H1 (cell line): ENCODE measurements at regions not wholly inside any gene's neighbourhood (a gene's known extent, or its start where the extent isn't known, plus 50 kb on each side); places are given as distances from the start of the nearest gene placed in this dataset.

Experiments
- CTCF ChIA-PET: fragments of 300-600 bp; sonication (Branson Sonifier 250); formaldehyde crosslinking; loops from one replicate; lab custom pipeline; 2021; ENCODE audit not compliant: partially characterized antibody; lab: Charles Lee
- POLR2A ChIA-PET: fragments of 300-600 bp; sonication (Branson Sonifier 250); formaldehyde crosslinking; loops from one replicate; lab custom pipeline; 2021; ENCODE audit warnings: inconsistent platforms; ENCODE audit not compliant: partially characterized antibody; lab: Charles Lee
- DNase-seq, 2 experiments: peaks; one replicate each; pipeline versions ENCODE4 v3.0.0 to v3.0.0-alpha.2; 2010 to 2022; ENCODE audit warnings: low spot score in 2 of 2, low read depth in 1 of 2, mixed read lengths in 1 of 2
- FAIRE-seq: peaks from 2 replicates; lab custom pipeline; 2011; peaks lifted over from hg19 to GRCh38; lab: Jason Lieb, UNC
- H2AFZ ChIP-seq: 2 replicates; pipeline ENCODE4 v1.8.1; 2012; ENCODE audit warnings: low read length, inconsistent platforms
- H2AK5ac ChIP-seq: 2 replicates; pipeline ENCODE4 v1.6.1; 2013; ENCODE audit warnings: low read depth, low read length
- H2BK120ac ChIP-seq: replicated peaks from 2 replicates; pipeline ENCODE3; 2013; ENCODE audit warnings: low read depth, low read length, inconsistent platforms
- H2BK12ac ChIP-seq: 2 replicates; pipeline ENCODE4 v1.6.1; 2013; ENCODE audit warnings: low read depth, low read length
- H2BK15ac ChIP-seq: 2 replicates; pipeline ENCODE4 v1.6.1; 2013; ENCODE audit warnings: low read length
- H2BK20ac ChIP-seq: 2 replicates; pipeline ENCODE4 v1.6.1; 2013; ENCODE audit warnings: low read length
- H2BK5ac ChIP-seq: 2 replicates; pipeline ENCODE4 v1.6.1; 2013; ENCODE audit warnings: low read depth, low read length
- H3K14ac ChIP-seq: 2 replicates; pipeline ENCODE4 v1.6.1; 2013; ENCODE audit warnings: inconsistent platforms; ENCODE audit not compliant: insufficient read length
- H3K18ac ChIP-seq: 2 replicates; pipeline ENCODE4 v1.6.1; 2013; ENCODE audit warnings: low read length; ENCODE audit errors: extremely low read depth
- H3K23ac ChIP-seq: 2 replicates; pipeline ENCODE4 v1.6.1; 2013; ENCODE audit warnings: inconsistent platforms; ENCODE audit not compliant: insufficient read length
- H3K23me2 ChIP-seq: 2 replicates; pipeline ENCODE4 v1.6.1; 2013; ENCODE audit warnings: low read depth, low read length
- H3K27ac ChIP-seq: 2 replicates; pipeline ENCODE4 v1.6.1; 2011; ENCODE audit warnings: low read depth, low read length, inconsistent platforms
- H3K27me3 ChIP-seq, 4 experiments: replicated peaks in 1 of 4; 1 replicate in 1 of 4; 2 replicates in 3 of 4; pipeline versions ENCODE4 v1.6.1 to v1.8.1; 2011 to 2013; ENCODE audit warnings: low read length in 3 of 4, mild to moderate bottlenecking in 3 of 4, inconsistent platforms in 2 of 4, mixed read lengths in 2 of 4, moderate library complexity in 1 of 4; ENCODE audit not compliant: control insufficient read depth in 3 of 4, insufficient read depth in 3 of 4; ENCODE audit errors: extremely low read depth in 1 of 4
- H3K36me3 ChIP-seq, 4 experiments: 2 replicates each; pipeline versions ENCODE4 v1.6.1 to v1.8.1; 2011 to 2013; ENCODE audit warnings: mild to moderate bottlenecking in 4 of 4, low read length in 3 of 4, moderate library complexity in 2 of 4, control low read depth in 1 of 4, inconsistent platforms in 1 of 4; ENCODE audit not compliant: insufficient read depth in 4 of 4, control insufficient read depth in 2 of 4
- H3K4ac ChIP-seq: replicated peaks from 2 replicates; pipeline ENCODE3; 2013; ENCODE audit warnings: low read length, low read depth, mixed read lengths, inconsistent platforms; ENCODE audit not compliant: insufficient read length
- H3K4me1 ChIP-seq, 4 experiments: replicated peaks in 1 of 4; 1 replicate in 1 of 4; 2 replicates in 3 of 4; pipeline versions ENCODE4 v1.6.1 to v1.8.1; 2011 to 2013; ENCODE audit warnings: low read length in 3 of 4, inconsistent platforms in 2 of 4, mixed read lengths in 1 of 4; ENCODE audit not compliant: insufficient read depth in 4 of 4, control insufficient read depth in 3 of 4
- H3K4me2 ChIP-seq, 2 experiments: 2 replicates each; pipeline versions ENCODE4 v1.6.1 to v1.8.1; 2011 to 2013; ENCODE audit warnings: low read depth in 2 of 2, low read length in 2 of 2, control low read depth in 1 of 2, inconsistent platforms in 1 of 2, mild to moderate bottlenecking in 1 of 2; ENCODE audit not compliant: insufficient read depth in 1 of 2
- H3K4me3 ChIP-seq, 4 experiments: fragments of 200-600, 300-600 bp in 1 of 4; sonication (generic), shearing (Covaris generic), sonication (Bioruptor Twin) in 1 of 4; 2 replicates each; pipeline versions ENCODE4 v1.5.1 to v1.8.1; 2011 to 2016; ENCODE audit warnings: low read length in 4 of 4, low read depth in 3 of 4, control low read depth in 2 of 4, inconsistent platforms in 2 of 4, mild to moderate bottlenecking in 2 of 4, mixed read lengths in 1 of 4, moderate library complexity in 1 of 4; ENCODE audit not compliant: insufficient read depth in 2 of 4; ENCODE audit errors: extremely low read depth in 1 of 4
- H3K56ac ChIP-seq: replicated peaks from 2 replicates; pipeline ENCODE3; 2013; ENCODE audit warnings: low read depth, mild to moderate bottlenecking, mixed read lengths, low read length, inconsistent platforms; ENCODE audit not compliant: insufficient read length
- H3K79me1 ChIP-seq: 2 replicates; pipeline ENCODE4 v1.6.1; 2013; ENCODE audit warnings: low read depth, low read length, control low read depth
- H3K79me2 ChIP-seq, 2 experiments: 2 replicates each; pipeline versions ENCODE4 v1.6.1 to v1.8.1; 2012 to 2013; ENCODE audit warnings: low read length in 2 of 2, mild to moderate bottlenecking in 2 of 2, inconsistent platforms in 1 of 2; ENCODE audit not compliant: insufficient read depth in 2 of 2, control insufficient read depth in 1 of 2
- H3K9ac ChIP-seq, 4 experiments: replicated peaks in 1 of 4; 1 replicate in 1 of 4; 2 replicates in 3 of 4; pipeline versions ENCODE4 v1.6.1 to v1.8.1; 2011 to 2013; ENCODE audit warnings: low read depth in 3 of 4, low read length in 3 of 4, control low read depth in 2 of 4, mild to moderate bottlenecking in 2 of 4, moderate library complexity in 2 of 4, inconsistent platforms in 1 of 4; ENCODE audit errors: extremely low read depth in 1 of 4
- H3K9me3 ChIP-seq, 2 experiments: 2 replicates each; pipeline versions ENCODE4 v1.6.1 to v1.8.1; 2012 to 2013; ENCODE audit warnings: mild to moderate bottlenecking in 2 of 2, moderate library complexity in 2 of 2, control low read depth in 1 of 2, inconsistent platforms in 1 of 2, low read depth in 1 of 2, low read length in 1 of 2, mixed read lengths in 1 of 2; ENCODE audit not compliant: insufficient read depth in 2 of 2
- H4K20me1 ChIP-seq, 2 experiments: replicated peaks in 1 of 2; 2 replicates each; pipeline versions ENCODE3 to v1.8.1; 2011 to 2013; ENCODE audit warnings: inconsistent platforms in 2 of 2, low read length in 2 of 2, mild to moderate bottlenecking in 1 of 2; ENCODE audit not compliant: insufficient read depth in 2 of 2, control insufficient read depth in 1 of 2
- H4K5ac ChIP-seq: 2 replicates; pipeline ENCODE4 v1.6.1; 2013; ENCODE audit warnings: low read length, low read depth, mixed read lengths, inconsistent platforms; ENCODE audit not compliant: insufficient read length
- H4K8ac ChIP-seq: 2 replicates; pipeline ENCODE4 v1.8.0; 2013; ENCODE audit warnings: mild to moderate bottlenecking, moderate library complexity, low read length, inconsistent platforms; ENCODE audit not compliant: insufficient read depth; ENCODE audit errors: extremely low read depth
- H4K91ac ChIP-seq: replicated peaks from 2 replicates; pipeline ENCODE3; 2013; ENCODE audit warnings: low read length, mixed read lengths, inconsistent platforms; ENCODE audit not compliant: insufficient read length
- GTF2F1 ChIP-seq: IDR thresholded peaks from 2 replicates; pipeline ENCODE4 v1.6.1; 2012; ENCODE audit warnings: low read depth, low read length, improper control_type of control experiment, borderline replicate concordance
- SIRT6 ChIP-seq: IDR thresholded peaks from one replicate; pipeline ENCODE4 v1.7.1; 2012; ENCODE audit warnings: low read length, inconsistent platforms
- WGBS, 2 experiments: shearing (Covaris generic) in 1 of 2; methylation state at CpG; one replicate each; pipeline versions ENCODE4 v1.1.6 to v1.1.7; 2013 to 2015; ENCODE audit warnings: low lambda C conversion rate in 2 of 2, mixed read lengths in 2 of 2, inconsistent platforms in 1 of 2, low coverage in 1 of 2, missing lambda C conversion rate in 1 of 2; ENCODE audit not compliant: insufficient replicate concordance in 2 of 2, insufficient coverage in 1 of 2, insufficient read length in 1 of 2; ENCODE audit errors: extremely low coverage in 1 of 2, missing lambda C conversion rate in 1 of 2; 5-methylcytosine and 5-hydroxymethylcytosine counted together

DNA sequence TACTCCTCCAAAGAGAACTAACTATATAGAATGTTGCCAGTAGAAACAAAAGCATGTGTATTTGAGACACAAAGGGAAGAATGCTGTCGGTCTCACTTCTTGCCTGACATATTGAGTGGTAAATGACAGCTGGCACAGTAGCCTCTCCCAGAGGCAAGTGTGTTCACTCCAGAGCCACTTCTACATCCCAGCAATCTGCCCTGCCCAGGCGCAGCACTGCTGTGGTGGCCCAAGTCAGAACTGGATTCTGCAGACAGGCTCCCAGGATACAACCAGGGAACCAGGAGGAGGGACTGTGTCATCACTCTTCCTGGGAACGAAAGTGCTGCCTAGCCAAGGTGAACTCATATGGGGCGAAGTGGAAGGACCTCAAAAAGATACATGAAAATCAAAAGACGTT is 103.2 kb upstream of the ARMC2 start:
- no peak overlapping the region for H3K4me2 ChIP-seq
- CTCF ChIA-PET = interaction anchor here (1.0 to 1.6 kb wide), 4 partner anchors 11 to 172 kb away, joined by 3 to 4 read pairs (median 3); no protein-coding TSS in a partner anchor
- H3K23me2 ChIP-seq = no peaks in the 10 kb centered on the region; the same call in 1 of the 2 replicates
- H3K27me3 ChIP-seq = peaks cover 0 to 3% (median 0%) of the 10 kb centered on the region in 4 experiments; a peak in 1 of 7 replicates
- H3K56ac ChIP-seq = no peak overlapping the region
- H2BK120ac ChIP-seq = no peak overlapping the region
- no peak overlapping the region for H3K4ac ChIP-seq
- no peaks in the 10 kb centered on the region for H3K79me2 ChIP-seq
- H3K36me3 ChIP-seq = no peaks in the 10 kb centered on the region
- H2AK5ac ChIP-seq = no peak overlapping the region
- H4K5ac ChIP-seq = no peak overlapping the region
- no peak overlapping the region for H4K8ac ChIP-seq
- no peak for DNase-seq
- no peak overlapping the region for H2AFZ ChIP-seq
- H3K23ac ChIP-seq = no peak overlapping the region
- H3K9me3 ChIP-seq = no peaks in the 10 kb centered on the region
- 76% methylated on average over 5 of the region's 5 CpGs; no CpG with 5 or more reads in 1 of the 2 experiments for WGBS, 2 experiments
- no peaks in the 10 kb centered on the region; the same call in 1 of the 2 replicates for H3K79me1 ChIP-seq
- H3K4me3 ChIP-seq = no peak overlapping the region
- H3K4me1 ChIP-seq = peaks cover 0 to 2% (median 0%) of the 10 kb centered on the region in 4 experiments; a peak in 2 of 7 replicates
- H3K18ac ChIP-seq = no peak overlapping the region
- TF ChIP-seq SIRT6 (no peak), GTF2F1 (no peak)
- no peak overlapping the region for H3K27ac ChIP-seq
- no peaks in the 10 kb centered on the region for H4K20me1 ChIP-seq
- H3K14ac ChIP-seq = no peak overlapping the region
- POLR2A ChIA-PET = interaction anchor here (1.2 kb wide), 1 partner anchor 182 kb away, joined by 3 read pairs; no protein-coding TSS in a partner anchor
- H2BK15ac ChIP-seq = no peak overlapping the region
- H2BK20ac ChIP-seq = no peak overlapping the region
- no peak overlapping the region for H4K91ac ChIP-seq
- H2BK12ac ChIP-seq = no peak overlapping the region; the same call in 1 of the 2 replicates
- no peak for FAIRE-seq
- no peak overlapping the region for H3K9ac ChIP-seq
- no peak overlapping the region for H2BK5ac ChIP-seq
